Mesenchymal stem cell (in vitro differentiated cells and primary cell): ENCODE measurements at regions not wholly inside any gene's neighbourhood (a gene's known extent, or its start where the extent isn't known, plus 50 kb on each side); places are given as distances from the start of the nearest gene placed in this dataset.

ENCODE experiments used
- DNase-seq: peaks from one replicate; pipeline ENCODE4 v3.0.0-alpha.2; 2013
- H2AFZ ChIP-seq: one replicate; pipeline ENCODE4 v1.6.1; 2013; ENCODE audit warnings: low read depth, mild to moderate bottlenecking, control low read depth, inconsistent platforms, low read length, moderate library complexity
- H2AK5ac ChIP-seq: 2 replicates; pipeline ENCODE4 v1.6.1; 2013; ENCODE audit warnings: low read length, moderate library complexity, mild to moderate bottlenecking, inconsistent platforms; ENCODE audit not compliant: severe bottlenecking
- H2BK120ac ChIP-seq: one replicate; pipeline ENCODE4 v1.6.1; 2013; ENCODE audit warnings: low read depth, mild to moderate bottlenecking, inconsistent platforms, low read length, moderate library complexity
- H2BK12ac ChIP-seq, 2 experiments: one replicate each; pipeline ENCODE4 v1.6.1; 2013; ENCODE audit warnings: inconsistent platforms in 2 of 2, low read length in 2 of 2, mild to moderate bottlenecking in 2 of 2, moderate library complexity in 2 of 2, control low read depth in 1 of 2
- H2BK15ac ChIP-seq: one replicate; pipeline ENCODE4 v1.6.1; 2013; ENCODE audit warnings: mild to moderate bottlenecking, low read depth, inconsistent platforms; ENCODE audit not compliant: poor library complexity, severe bottlenecking
- H2BK5ac ChIP-seq: 2 replicates; pipeline ENCODE4 v1.6.1; 2013; ENCODE audit warnings: low read depth, mild to moderate bottlenecking, low read length, control low read depth, inconsistent platforms; ENCODE audit not compliant: poor library complexity, severe bottlenecking
- H3K14ac ChIP-seq, 2 experiments: one replicate each; pipeline ENCODE4 v1.6.1; 2013; ENCODE audit warnings: inconsistent platforms in 2 of 2, low read length in 2 of 2, control low read depth in 1 of 2, mild to moderate bottlenecking in 1 of 2, moderate library complexity in 1 of 2
- H3K18ac ChIP-seq, 2 experiments: one replicate each; pipeline ENCODE4 v1.6.1; 2013; ENCODE audit warnings: inconsistent platforms in 2 of 2, low read length in 2 of 2, control low read depth in 1 of 2, low read depth in 1 of 2, mild to moderate bottlenecking in 1 of 2
- H3K23ac ChIP-seq, 2 experiments: one replicate each; pipeline ENCODE4 v1.6.1; 2013; ENCODE audit warnings: inconsistent platforms in 2 of 2, low read length in 2 of 2, mild to moderate bottlenecking in 2 of 2, moderate library complexity in 2 of 2, control low read depth in 1 of 2
- H3K27ac ChIP-seq: 2 replicates; pipeline ENCODE4 v1.5.1; 2013; ENCODE audit warnings: mild to moderate bottlenecking, moderate library complexity, low read length, control low read depth, inconsistent platforms; ENCODE audit not compliant: poor library complexity, severe bottlenecking
- H3K27me3 ChIP-seq, 2 experiments: 2 replicates each; pipeline versions ENCODE4 v1.6.1 to v1.7.0; 2013; ENCODE audit warnings: low read length in 2 of 2, mild to moderate bottlenecking in 2 of 2, moderate library complexity in 2 of 2, control low read depth in 1 of 2, inconsistent platforms in 1 of 2; ENCODE audit not compliant: control insufficient read depth in 1 of 2, insufficient read depth in 1 of 2
- H3K36me3 ChIP-seq, 2 experiments: 2 replicates each; pipeline versions ENCODE4 v1.6.1 to v1.7.0; 2013; ENCODE audit warnings: low read length in 2 of 2, control low read depth in 1 of 2, inconsistent platforms in 1 of 2, low read depth in 1 of 2, mild to moderate bottlenecking in 1 of 2; ENCODE audit not compliant: insufficient read depth in 2 of 2, control insufficient read depth in 1 of 2
- H3K4ac ChIP-seq, 2 experiments: one replicate each; pipeline ENCODE4 v1.6.1; 2013; ENCODE audit warnings: inconsistent platforms in 2 of 2, low read length in 2 of 2, mild to moderate bottlenecking in 2 of 2, moderate library complexity in 2 of 2, control low read depth in 1 of 2, low read depth in 1 of 2
- H3K4me1 ChIP-seq: 2 replicates; pipeline ENCODE4 v1.6.1; 2013; ENCODE audit warnings: low read depth, low read length, control low read depth; ENCODE audit not compliant: control insufficient read depth, insufficient read depth
- H3K4me2 ChIP-seq: 2 replicates; pipeline ENCODE4 v1.6.1; 2013; ENCODE audit warnings: low read length, mild to moderate bottlenecking, inconsistent platforms; ENCODE audit not compliant: poor library complexity, severe bottlenecking
- H3K4me3 ChIP-seq, 2 experiments: 2 replicates each; pipeline versions ENCODE4 v1.5.1 to v1.7.0; 2013; ENCODE audit warnings: low read length in 2 of 2, mild to moderate bottlenecking in 2 of 2, control low read depth in 1 of 2, low read depth in 1 of 2; ENCODE audit not compliant: insufficient read depth in 1 of 2
- H3K79me1 ChIP-seq: replicated peaks from 2 replicates; pipeline ENCODE4 v1.6.1; 2013; ENCODE audit warnings: mild to moderate bottlenecking, control low read depth, low read length, inconsistent platforms; ENCODE audit not compliant: poor library complexity, severe bottlenecking
- H3K9ac ChIP-seq: 2 replicates; pipeline ENCODE4 v1.7.0; 2013; ENCODE audit warnings: mild to moderate bottlenecking, low read length, moderate library complexity
- H3K9me3 ChIP-seq: 2 replicates; pipeline ENCODE4 v1.7.0; 2013; ENCODE audit warnings: mild to moderate bottlenecking, low read length; ENCODE audit not compliant: control insufficient read depth
- H4K8ac ChIP-seq: one replicate; pipeline ENCODE4 v1.6.1; 2013; ENCODE audit warnings: inconsistent platforms, mild to moderate bottlenecking, low read length, moderate library complexity
- H4K91ac ChIP-seq: one replicate; pipeline ENCODE4 v1.6.1; 2013; ENCODE audit warnings: mild to moderate bottlenecking, low read length, inconsistent platforms
- WGBS: methylation state at CpG from one replicate; pipeline ENCODE4 v1.1.7; 2013; ENCODE audit warnings: mixed read lengths; 5-methylcytosine and 5-hydroxymethylcytosine counted together

- H3K18ac ChIP-seq = no peak overlapping the region
- H3K4me2 ChIP-seq = no peak overlapping the region
- DNase-seq = no peak
- no peak overlapping the region for H4K8ac ChIP-seq
- peaks cover 0 to under 1% of the 10 kb centered on the region in 2 experiments for H3K27me3 ChIP-seq
- H3K4me3 ChIP-seq = no peak overlapping the region
- H3K14ac ChIP-seq = no peak overlapping the region
- no peak overlapping the region for H3K23ac ChIP-seq
- H3K9ac ChIP-seq = no peak overlapping the region
- no peak overlapping the region for H2BK5ac ChIP-seq
- no peak overlapping the region for H3K4ac ChIP-seq
- H3K9me3 ChIP-seq = no peaks in the 10 kb centered on the region
- 93% methylated on average over 3 of the region's 6 CpGs for WGBS
- H2AFZ ChIP-seq = no peak overlapping the region
- no peak overlapping the region for H4K91ac ChIP-seq
- no peak overlapping the region for H2AK5ac ChIP-seq
- no peaks in the 10 kb centered on the region for H3K36me3 ChIP-seq
- H2BK120ac ChIP-seq = no peak overlapping the region
- no peak overlapping the region for H2BK12ac ChIP-seq
- no peaks in the 10 kb centered on the region for H3K79me1 ChIP-seq
- H2BK15ac ChIP-seq = no peak overlapping the region
- no peak overlapping the region for H3K27ac ChIP-seq
- no peaks in the 10 kb centered on the region for H3K4me1 ChIP-seq
These were observed 459.2 kb upstream of the DAB1 start for GRCh38 chr1:57882934-57883641.

- no peak overlapping the region for H3K4me3 ChIP-seq
- no peaks in the 10 kb centered on the region for H3K27me3 ChIP-seq
- no peak overlapping the region for H3K14ac ChIP-seq
- no peaks in the 10 kb centered on the region for H3K79me1 ChIP-seq
- no peak for DNase-seq
- H2BK15ac ChIP-seq = no peak overlapping the region
- 74% methylated on average over 2 of the region's 3 CpGs for WGBS
- H3K9ac ChIP-seq = no peak overlapping the region
- no peak overlapping the region for H3K4ac ChIP-seq
- H3K4me2 ChIP-seq = no peak overlapping the region
- H3K18ac ChIP-seq = no peak overlapping the region
- no peaks in the 10 kb centered on the region for H3K36me3 ChIP-seq
- no peaks in the 10 kb centered on the region for H3K4me1 ChIP-seq
- no peak overlapping the region for H2BK120ac ChIP-seq
- H4K8ac ChIP-seq = no peak overlapping the region
- H2BK12ac ChIP-seq = no peak overlapping the region
- no peak overlapping the region for H2AFZ ChIP-seq
- H3K23ac ChIP-seq = no peak overlapping the region
- H3K27ac ChIP-seq = no peak overlapping the region
- H2AK5ac ChIP-seq = no peak overlapping the region
- H2BK5ac ChIP-seq = no peak overlapping the region
- H4K91ac ChIP-seq = no peak overlapping the region
- no peaks in the 10 kb centered on the region for H3K9me3 ChIP-seq
These were observed 458.2 kb upstream of the DAB1 start for GRCh38 chr1:57882072-57882471.

- Histone ChIP-seq H2BK120ac (no peak overlapping the region), H2BK5ac (no peak overlapping the region), H3K23ac (no peak overlapping the region), H2BK12ac (no peak overlapping the region), H3K18ac (no peak overlapping the region), H3K27ac (no peak overlapping the region), H2AK5ac (no peak overlapping the region), H3K4ac (no peak overlapping the region), H3K9ac (no peak overlapping the region), H3K36me3 (no peaks in the 10 kb centered on the region), H3K4me3 (no peak overlapping the region), H2AFZ (no peak overlapping the region), H3K79me1 (no peaks in the 10 kb centered on the region), H3K9me3 (no peaks in the 10 kb centered on the region), H2BK15ac (no peak overlapping the region), H3K14ac (no peak overlapping the region), H3K27me3 (peaks cover 0 to under 1% of the 10 kb centered on the region in 2 experiments), H3K4me2 (no peak overlapping the region), H4K8ac (no peak overlapping the region), H3K4me1 (no peaks in the 10 kb centered on the region), H4K91ac (no peak overlapping the region)
- 71% methylated on average over 1 of the region's 2 CpGs for WGBS
- no peak for DNase-seq
These were observed 457.8 kb upstream of the DAB1 start for GRCh38 chr1:57881639-57882038.

- no peak overlapping the region for H4K8ac ChIP-seq
- no peak overlapping the region for H2BK15ac ChIP-seq
- no peak overlapping the region for H3K4me3 ChIP-seq
- H4K91ac ChIP-seq = no peak overlapping the region
- no peaks in the 10 kb centered on the region for H3K36me3 ChIP-seq
- H3K18ac ChIP-seq = no peak overlapping the region
- no peaks in the 10 kb centered on the region for H3K9me3 ChIP-seq
- no peaks in the 10 kb centered on the region for H3K4me1 ChIP-seq
- WGBS = 53% methylated on average over 2 of the region's 3 CpGs
- no peak overlapping the region for H2BK12ac ChIP-seq
- no peak for DNase-seq
- H3K4ac ChIP-seq = no peak overlapping the region
- H3K9ac ChIP-seq = no peak overlapping the region
- H2BK5ac ChIP-seq = no peak overlapping the region
- H2AFZ ChIP-seq = no peak overlapping the region
- H3K4me2 ChIP-seq = no peak overlapping the region
- H2AK5ac ChIP-seq = no peak overlapping the region
- no peak overlapping the region for H3K27ac ChIP-seq
- no peaks in the 10 kb centered on the region for H3K79me1 ChIP-seq
- no peak overlapping the region for H2BK120ac ChIP-seq
- no peak overlapping the region for H3K23ac ChIP-seq
- H3K14ac ChIP-seq = no peak overlapping the region
- H3K27me3 ChIP-seq = peaks cover 0 to 9% of the 10 kb centered on the region in 2 experiments
These were observed 455.8 kb upstream of the DAB1 start for GRCh38 chr1:57879700-57880099.
